ENCODE measurements at regions not wholly inside any gene's neighbourhood (a gene's known extent, or its start where the extent isn't known, plus 50 kb on each side); places are given as distances from the start of the nearest gene placed in this dataset.

DNA sequence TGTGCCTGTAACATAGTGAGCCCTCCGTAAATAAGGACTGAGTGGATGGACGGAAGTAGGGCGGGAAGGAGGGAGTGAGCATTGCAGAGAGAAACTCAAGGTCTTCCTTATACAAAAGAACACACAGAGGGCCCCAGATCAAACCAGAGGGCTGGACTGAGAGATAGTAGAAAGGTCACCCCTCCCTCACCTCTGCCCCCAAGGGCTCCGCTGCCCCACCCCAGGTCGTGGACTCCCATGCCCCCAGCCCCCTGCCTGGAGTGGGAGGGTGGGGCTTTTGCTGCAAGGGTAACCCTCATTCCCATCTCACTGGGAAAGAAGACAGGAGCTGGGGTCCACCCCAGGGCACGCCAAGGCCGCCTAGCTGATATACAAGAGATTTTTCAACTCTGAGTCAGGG is 157.0 kb downstream of the MN1 start:
- no peak for TF ChIP-seq POLR2A (IDR thresholded peaks at IDR 0.05)
- TF ChIP-seq, protein P1, sequence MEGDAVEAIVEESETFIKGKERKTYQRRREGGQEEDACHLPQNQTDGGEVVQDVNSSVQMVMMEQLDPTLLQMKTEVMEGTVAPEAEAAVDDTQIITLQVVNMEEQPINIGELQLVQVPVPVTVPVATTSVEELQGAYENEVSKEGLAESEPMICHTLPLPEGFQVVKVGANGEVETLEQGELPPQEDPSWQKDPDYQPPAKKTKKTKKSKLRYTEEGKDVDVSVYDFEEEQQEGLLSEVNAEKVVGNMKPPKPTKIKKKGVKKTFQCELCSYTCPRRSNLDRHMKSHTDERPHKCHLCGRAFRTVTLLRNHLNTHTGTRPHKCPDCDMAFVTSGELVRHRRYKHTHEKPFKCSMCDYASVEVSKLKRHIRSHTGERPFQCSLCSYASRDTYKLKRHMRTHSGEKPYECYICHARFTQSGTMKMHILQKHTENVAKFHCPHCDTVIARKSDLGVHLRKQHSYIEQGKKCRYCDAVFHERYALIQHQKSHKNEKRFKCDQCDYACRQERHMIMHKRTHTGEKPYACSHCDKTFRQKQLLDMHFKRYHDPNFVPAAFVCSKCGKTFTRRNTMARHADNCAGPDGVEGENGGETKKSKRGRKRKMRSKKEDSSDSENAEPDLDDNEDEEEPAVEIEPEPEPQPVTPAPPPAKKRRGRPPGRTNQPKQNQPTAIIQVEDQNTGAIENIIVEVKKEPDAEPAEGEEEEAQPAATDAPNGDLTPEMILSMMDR (IDR thresholded peaks at IDR 0.05 in 4 of 5, conservative IDR thresholded peaks at IDR 0.05 in 1 of 5), result no peak

Data from gastrocnemius medialis (tissue), 4 donors.